HEK293 (cell line): ENCODE measurements at regions not wholly inside any gene's neighbourhood (a gene's known extent, or its start where the extent isn't known, plus 50 kb on each side); places are given as distances from the start of the nearest gene placed in this dataset.

Experiments
- CTCF ChIA-PET: fragments of 350-600 bp; formaldehyde crosslinking; extraction: SDS; loops from one replicate; lab custom pipeline; 2021; ENCODE audit warnings: antibody characterized with exemption; lab: Yijun Ruan, JAX
- POLR2A ChIA-PET: fragments of 300-600 bp; formaldehyde crosslinking; extraction: SDS; loops from one replicate; lab custom pipeline; 2020; ENCODE audit warnings: antibody characterized with exemption, inconsistent platforms; lab: Yijun Ruan, JAX
- H3K27ac ChIP-seq: fragments of 200-500 bp; sonication (Bioruptor generic); 2 replicates; pipeline ENCODE4 v1.5.1; 2014; ENCODE audit warnings: low read depth, low read length, control low read depth, inconsistent platforms; ENCODE audit errors: extremely low read depth
- H3K36me3 ChIP-seq, 2 experiments: fragments of 200-500 bp in 1 of 2; sonication (Bioruptor generic) in 1 of 2; 1 replicate in 1 of 2; 2 replicates in 1 of 2; pipeline ENCODE4 v1.5.1; 2014 to 2017; ENCODE audit warnings: inconsistent platforms in 2 of 2, low read length in 2 of 2; ENCODE audit not compliant: control insufficient read depth in 2 of 2, insufficient read depth in 1 of 2
- H3K4me1 ChIP-seq: fragments of 200-500 bp; sonication (Bioruptor generic); 2 replicates; pipeline ENCODE4 v1.5.1; 2014; ENCODE audit warnings: mild to moderate bottlenecking, low read length, inconsistent platforms; ENCODE audit not compliant: control insufficient read depth, insufficient read depth
- H3K4me3 ChIP-seq: 2 replicates; pipeline ENCODE4 v1.5.1; 2011; ENCODE audit warnings: low read depth, mild to moderate bottlenecking, control low read depth, low read length, moderate library complexity
- H3K9me3 ChIP-seq: fragments of 200-500 bp; sonication (Bioruptor generic); 2 replicates; pipeline ENCODE4 v1.5.1; 2014; ENCODE audit warnings: low read depth, low read length, inconsistent platforms; ENCODE audit not compliant: control insufficient read depth, insufficient read depth
- BCL11B ChIP-seq: fragments of 450-650 bp; formaldehyde crosslinking; IDR thresholded peaks from 2 replicates; pipeline ENCODE4 v1.5.1; 2016; ENCODE audit warnings: low read depth, missing biosample characterization, missing genetic modification characterization
- FEZF1 ChIP-seq: fragments of 450-650 bp; formaldehyde crosslinking; IDR thresholded peaks from 2 replicates; pipeline ENCODE4 v1.5.1; 2016; ENCODE audit warnings: missing biosample characterization, missing genetic modification characterization
- GFI1B ChIP-seq: fragments of 450-650 bp; formaldehyde crosslinking; IDR thresholded peaks from 2 replicates; pipeline ENCODE4 v1.5.1; 2016; ENCODE audit warnings: missing biosample characterization, missing genetic modification characterization
- GLI2 ChIP-seq: fragments of 450-650 bp; formaldehyde crosslinking; IDR thresholded peaks from 2 replicates; pipeline ENCODE4; 2017; ENCODE audit warnings: missing biosample characterization, missing genetic modification characterization, low read depth, borderline replicate concordance
- GLIS1 ChIP-seq: fragments of 450-650 bp; formaldehyde crosslinking; IDR thresholded peaks from 2 replicates; pipeline ENCODE4 v1.5.1; 2016; ENCODE audit warnings: missing biosample characterization, missing genetic modification characterization
- REPIN1 ChIP-seq: fragments of 450-650 bp; formaldehyde crosslinking; IDR thresholded peaks from 2 replicates; pipeline ENCODE4 v1.5.1; 2017; ENCODE audit warnings: missing biosample characterization, missing genetic modification characterization, low read depth
- ZFP37 ChIP-seq: fragments of 450-650 bp; formaldehyde crosslinking; IDR thresholded peaks from 2 replicates; pipeline ENCODE4 v1.5.1; 2016; ENCODE audit warnings: missing biosample characterization, missing genetic modification characterization
- ZFP69B ChIP-seq: fragments of 450-650 bp; formaldehyde crosslinking; IDR thresholded peaks from 2 replicates; pipeline ENCODE4 v1.5.1; 2016; ENCODE audit warnings: missing biosample characterization, missing genetic modification characterization
- ZNF121 ChIP-seq: fragments of 450-650 bp; formaldehyde crosslinking; IDR thresholded peaks from 2 replicates; pipeline ENCODE4 v1.5.1; 2016; ENCODE audit warnings: missing biosample characterization, missing genetic modification characterization
- ZNF133 ChIP-seq: fragments of 450-650 bp; formaldehyde crosslinking; IDR thresholded peaks from 2 replicates; pipeline ENCODE4 v1.5.1; 2016; ENCODE audit warnings: missing biosample characterization, missing genetic modification characterization
- ZNF175 ChIP-seq: fragments of 450-650 bp; formaldehyde crosslinking; IDR thresholded peaks from 2 replicates; pipeline ENCODE4 v1.5.1; 2016; ENCODE audit warnings: missing biosample characterization, missing genetic modification characterization
- ZNF530 ChIP-seq: fragments of 450-650 bp; formaldehyde crosslinking; IDR thresholded peaks from 2 replicates; pipeline ENCODE4 v1.5.1; 2016; ENCODE audit warnings: low read depth, missing biosample characterization, missing genetic modification characterization
- ZNF548 ChIP-seq: fragments of 450-650 bp; formaldehyde crosslinking; IDR thresholded peaks from 2 replicates; pipeline ENCODE4 v1.5.1; 2016; ENCODE audit warnings: missing biosample characterization, missing genetic modification characterization
- ZNF560 ChIP-seq: fragments of 450-650 bp; formaldehyde crosslinking; IDR thresholded peaks from 2 replicates; pipeline ENCODE4 v1.5.1; 2017; ENCODE audit warnings: missing biosample characterization, missing genetic modification characterization, borderline replicate concordance
- ZNF664 ChIP-seq: fragments of 450-650 bp; formaldehyde crosslinking; IDR thresholded peaks from 2 replicates; pipeline ENCODE4 v1.5.1; 2016; ENCODE audit warnings: missing biosample characterization, missing genetic modification characterization
- ZNF777 ChIP-seq: fragments of 450-650 bp; formaldehyde crosslinking; IDR thresholded peaks from 2 replicates; pipeline ENCODE4 v1.5.1; 2017; ENCODE audit warnings: missing biosample characterization, missing genetic modification characterization, borderline replicate concordance
- ZSCAN16 ChIP-seq: fragments of 450-650 bp; formaldehyde crosslinking; IDR thresholded peaks from 2 replicates; pipeline ENCODE4 v1.5.1; 2016; ENCODE audit warnings: missing biosample characterization, missing genetic modification characterization
- ZSCAN30 ChIP-seq: fragments of 450-650 bp; IDR thresholded peaks from 2 replicates; pipeline ENCODE4 v1.5.1; 2018; ENCODE audit warnings: missing biosample characterization, mild to moderate bottlenecking, missing genetic modification characterization, moderate library complexity
- TF ChIP-seq, protein P1 (sequence below): fragments of 450-650 bp; formaldehyde crosslinking; IDR thresholded peaks from 2 replicates; pipeline ENCODE4 v1.5.1; 2016; ENCODE audit warnings: missing biosample characterization, missing genetic modification characterization, borderline replicate concordance
- TF ChIP-seq, protein P2 (sequence below): fragments of 450-650 bp; formaldehyde crosslinking; IDR thresholded peaks from 2 replicates; pipeline ENCODE4 v1.5.1; 2016; ENCODE audit warnings: missing biosample characterization, missing genetic modification characterization
- TF ChIP-seq, protein P3 (sequence below): fragments of 450-650 bp; formaldehyde crosslinking; IDR thresholded peaks from 2 replicates; pipeline ENCODE4 v1.5.1; 2016; ENCODE audit warnings: missing biosample characterization, missing genetic modification characterization, borderline replicate concordance
- TF ChIP-seq, protein P4 (sequence below): fragments of 450-650 bp; formaldehyde crosslinking; IDR thresholded peaks from 2 replicates; pipeline ENCODE4 v1.5.1; 2016; ENCODE audit warnings: missing biosample characterization, missing genetic modification characterization
- TF ChIP-seq, protein P5 (sequence below): fragments of 450-650 bp; formaldehyde crosslinking; IDR thresholded peaks from 2 replicates; pipeline ENCODE4 v1.5.1; 2016; ENCODE audit warnings: missing biosample characterization, missing genetic modification characterization

DNA sequence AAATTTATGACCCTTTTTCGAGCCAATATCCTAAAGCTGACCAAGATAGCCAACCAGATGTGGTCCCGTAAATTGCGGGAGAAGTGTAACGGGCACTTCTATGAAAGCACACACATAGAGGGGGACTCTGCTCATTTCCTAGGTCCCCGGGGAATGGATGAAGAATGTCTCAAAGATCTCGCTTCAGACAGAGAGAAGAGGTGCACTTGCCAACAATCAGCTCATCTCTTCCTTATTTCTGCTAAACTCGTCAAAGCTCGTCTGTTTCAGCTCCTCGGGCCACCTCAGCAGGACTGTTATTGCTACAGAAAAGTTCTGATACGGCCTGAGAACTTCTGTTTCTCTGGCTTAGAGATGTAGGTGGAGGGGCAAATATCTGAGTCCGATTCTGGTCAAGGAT, 71.8 kb downstream of the TM2D3 start:
- CTCF ChIA-PET: interaction anchor here (0.7 to 1.4 kb wide), 2 partner anchors 27 to 60 kb away, joined by 3 to 5 read pairs; no protein-coding TSS in a partner anchor

DNA sequence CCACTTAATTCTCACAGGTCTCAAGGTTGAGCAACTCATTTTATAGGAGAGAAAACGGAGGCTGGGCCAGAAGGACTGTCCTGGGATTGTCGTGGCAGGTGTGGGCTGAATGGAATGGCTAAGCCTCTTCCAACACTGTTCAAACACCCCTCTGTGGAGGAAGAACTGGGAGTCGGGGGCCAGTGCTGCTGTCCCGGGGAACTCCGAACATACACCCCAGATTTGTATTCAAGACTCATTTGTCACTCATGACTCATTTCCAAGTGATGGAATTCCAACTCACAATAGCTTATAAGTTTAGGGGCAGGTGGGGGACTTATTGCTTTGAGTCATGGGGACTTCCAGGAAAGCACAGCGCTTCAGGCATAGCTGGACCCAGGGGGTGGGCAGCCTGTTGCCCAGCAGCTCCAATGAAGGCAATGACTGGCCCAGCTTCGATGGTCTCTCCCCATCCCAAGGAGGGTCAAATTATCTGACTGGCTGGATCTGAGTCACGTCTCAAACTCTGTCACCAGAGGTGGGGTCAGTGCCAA, 72.5 kb downstream of the TM2D3 start:
- no peak overlapping the region for H3K27ac ChIP-seq
- no peak overlapping the region for H3K4me3 ChIP-seq
- CTCF ChIA-PET: interaction anchor here (0.6 to 1.4 kb wide), 3 partner anchors 61 to 966 kb away, joined by 3 to 5 read pairs (median 4); no protein-coding TSS in a partner anchor

More for the DNA sequence above, 71.8 kb downstream of the TM2D3 start:
- Histone ChIP-seq H3K4me1 (no peaks in the 10 kb centered on the region), H3K36me3 (no peaks in the 10 kb centered on the region), H3K27ac (no peak overlapping the region), H3K4me3 (no peak overlapping the region), H3K9me3 (peaks cover 8% of the 10 kb centered on the region)
- no peak for TF ChIP-seq ZSCAN16
- TF ChIP-seq ZNF121: no peak
- TF ChIP-seq BCL11B (tag by site-specific recombination): no peak
- no peak for TF ChIP-seq GLI2 (tag by site-specific recombination)
- no peak for TF ChIP-seq GFI1B
- TF ChIP-seq ZNF777 (tag by site-specific recombination): no peak
- no peak for TF ChIP-seq ZNF530 (tag by site-specific recombination)
- no peak for TF ChIP-seq GLIS1 (tag by site-specific recombination)
- TF ChIP-seq ZNF175 (tag by site-specific recombination): no peak
- TF ChIP-seq ZSCAN30 (tag by site-specific recombination): no peak
- TF ChIP-seq, protein P1, sequence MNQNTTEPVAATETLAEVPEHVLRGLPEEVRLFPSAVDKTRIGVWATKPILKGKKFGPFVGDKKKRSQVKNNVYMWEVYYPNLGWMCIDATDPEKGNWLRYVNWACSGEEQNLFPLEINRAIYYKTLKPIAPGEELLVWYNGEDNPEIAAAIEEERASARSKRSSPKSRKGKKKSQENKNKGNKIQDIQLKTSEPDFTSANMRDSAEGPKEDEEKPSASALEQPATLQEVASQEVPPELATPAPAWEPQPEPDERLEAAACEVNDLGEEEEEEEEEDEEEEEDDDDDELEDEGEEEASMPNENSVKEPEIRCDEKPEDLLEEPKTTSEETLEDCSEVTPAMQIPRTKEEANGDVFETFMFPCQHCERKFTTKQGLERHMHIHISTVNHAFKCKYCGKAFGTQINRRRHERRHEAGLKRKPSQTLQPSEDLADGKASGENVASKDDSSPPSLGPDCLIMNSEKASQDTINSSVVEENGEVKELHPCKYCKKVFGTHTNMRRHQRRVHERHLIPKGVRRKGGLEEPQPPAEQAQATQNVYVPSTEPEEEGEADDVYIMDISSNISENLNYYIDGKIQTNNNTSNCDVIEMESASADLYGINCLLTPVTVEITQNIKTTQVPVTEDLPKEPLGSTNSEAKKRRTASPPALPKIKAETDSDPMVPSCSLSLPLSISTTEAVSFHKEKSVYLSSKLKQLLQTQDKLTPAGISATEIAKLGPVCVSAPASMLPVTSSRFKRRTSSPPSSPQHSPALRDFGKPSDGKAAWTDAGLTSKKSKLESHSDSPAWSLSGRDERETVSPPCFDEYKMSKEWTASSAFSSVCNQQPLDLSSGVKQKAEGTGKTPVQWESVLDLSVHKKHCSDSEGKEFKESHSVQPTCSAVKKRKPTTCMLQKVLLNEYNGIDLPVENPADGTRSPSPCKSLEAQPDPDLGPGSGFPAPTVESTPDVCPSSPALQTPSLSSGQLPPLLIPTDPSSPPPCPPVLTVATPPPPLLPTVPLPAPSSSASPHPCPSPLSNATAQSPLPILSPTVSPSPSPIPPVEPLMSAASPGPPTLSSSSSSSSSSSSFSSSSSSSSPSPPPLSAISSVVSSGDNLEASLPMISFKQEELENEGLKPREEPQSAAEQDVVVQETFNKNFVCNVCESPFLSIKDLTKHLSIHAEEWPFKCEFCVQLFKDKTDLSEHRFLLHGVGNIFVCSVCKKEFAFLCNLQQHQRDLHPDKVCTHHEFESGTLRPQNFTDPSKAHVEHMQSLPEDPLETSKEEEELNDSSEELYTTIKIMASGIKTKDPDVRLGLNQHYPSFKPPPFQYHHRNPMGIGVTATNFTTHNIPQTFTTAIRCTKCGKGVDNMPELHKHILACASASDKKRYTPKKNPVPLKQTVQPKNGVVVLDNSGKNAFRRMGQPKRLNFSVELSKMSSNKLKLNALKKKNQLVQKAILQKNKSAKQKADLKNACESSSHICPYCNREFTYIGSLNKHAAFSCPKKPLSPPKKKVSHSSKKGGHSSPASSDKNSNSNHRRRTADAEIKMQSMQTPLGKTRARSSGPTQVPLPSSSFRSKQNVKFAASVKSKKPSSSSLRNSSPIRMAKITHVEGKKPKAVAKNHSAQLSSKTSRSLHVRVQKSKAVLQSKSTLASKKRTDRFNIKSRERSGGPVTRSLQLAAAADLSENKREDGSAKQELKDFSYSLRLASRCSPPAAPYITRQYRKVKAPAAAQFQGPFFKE (tag by site-specific recombination): no peak
- TF ChIP-seq, protein P2, sequence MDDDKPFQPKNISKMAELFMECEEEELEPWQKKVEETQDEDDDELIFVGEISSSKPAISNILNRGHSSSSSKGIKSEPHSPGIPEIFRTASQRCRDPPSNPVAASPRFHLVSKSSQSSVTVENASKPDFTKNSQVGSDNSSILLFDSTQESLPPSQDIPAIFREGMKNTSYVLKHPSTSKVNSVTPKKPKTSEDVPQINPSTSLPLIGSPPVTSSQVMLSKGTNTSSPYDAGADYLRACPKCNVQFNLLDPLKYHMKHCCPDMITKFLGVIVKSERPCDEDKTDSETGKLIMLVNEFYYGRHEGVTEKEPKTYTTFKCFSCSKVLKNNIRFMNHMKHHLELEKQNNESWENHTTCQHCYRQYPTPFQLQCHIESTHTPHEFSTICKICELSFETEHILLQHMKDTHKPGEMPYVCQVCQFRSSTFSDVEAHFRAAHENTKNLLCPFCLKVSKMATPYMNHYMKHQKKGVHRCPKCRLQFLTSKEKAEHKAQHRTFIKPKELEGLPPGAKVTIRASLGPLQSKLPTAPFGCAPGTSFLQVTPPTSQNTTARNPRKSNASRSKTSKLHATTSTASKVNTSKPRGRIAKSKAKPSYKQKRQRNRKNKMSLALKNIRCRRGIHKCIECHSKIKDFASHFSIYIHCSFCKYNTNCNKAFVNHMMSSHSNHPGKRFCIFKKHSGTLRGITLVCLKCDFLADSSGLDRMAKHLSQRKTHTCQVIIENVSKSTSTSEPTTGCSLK (tag by site-specific recombination): no peak
- TF ChIP-seq ZNF133: no peak
- no peak for TF ChIP-seq ZFP69B (tag by site-specific recombination)
- no peak for TF ChIP-seq ZNF664 (tag by site-specific recombination)
- TF ChIP-seq ZFP37 (tag by site-specific recombination): no peak
- TF ChIP-seq, protein P3, sequence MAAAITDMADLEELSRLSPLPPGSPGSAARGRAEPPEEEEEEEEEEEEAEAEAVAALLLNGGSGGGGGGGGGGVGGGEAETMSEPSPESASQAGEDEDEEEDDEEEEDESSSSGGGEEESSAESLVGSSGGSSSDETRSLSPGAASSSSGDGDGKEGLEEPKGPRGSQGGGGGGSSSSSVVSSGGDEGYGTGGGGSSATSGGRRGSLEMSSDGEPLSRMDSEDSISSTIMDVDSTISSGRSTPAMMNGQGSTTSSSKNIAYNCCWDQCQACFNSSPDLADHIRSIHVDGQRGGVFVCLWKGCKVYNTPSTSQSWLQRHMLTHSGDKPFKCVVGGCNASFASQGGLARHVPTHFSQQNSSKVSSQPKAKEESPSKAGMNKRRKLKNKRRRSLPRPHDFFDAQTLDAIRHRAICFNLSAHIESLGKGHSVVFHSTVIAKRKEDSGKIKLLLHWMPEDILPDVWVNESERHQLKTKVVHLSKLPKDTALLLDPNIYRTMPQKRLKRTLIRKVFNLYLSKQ (tag by site-specific recombination): no peak
- POLR2A ChIA-PET: no interaction called here

More for the DNA sequence above, 72.5 kb downstream of the TM2D3 start:
- Histone ChIP-seq H3K9me3 (peaks cover 8% of the 10 kb centered on the region), H3K36me3 (no peaks in the 10 kb centered on the region), H3K4me1 (no peaks in the 10 kb centered on the region)
- POLR2A ChIA-PET: no interaction called here
- TF ChIP-seq FEZF1 (tag by site-specific recombination) (no peak), ZNF560 (tag by site-specific recombination) (no peak), ZNF548 (tag by site-specific recombination) (no peak), REPIN1 (tag by site-specific recombination) (no peak)
- TF ChIP-seq, protein P4, sequence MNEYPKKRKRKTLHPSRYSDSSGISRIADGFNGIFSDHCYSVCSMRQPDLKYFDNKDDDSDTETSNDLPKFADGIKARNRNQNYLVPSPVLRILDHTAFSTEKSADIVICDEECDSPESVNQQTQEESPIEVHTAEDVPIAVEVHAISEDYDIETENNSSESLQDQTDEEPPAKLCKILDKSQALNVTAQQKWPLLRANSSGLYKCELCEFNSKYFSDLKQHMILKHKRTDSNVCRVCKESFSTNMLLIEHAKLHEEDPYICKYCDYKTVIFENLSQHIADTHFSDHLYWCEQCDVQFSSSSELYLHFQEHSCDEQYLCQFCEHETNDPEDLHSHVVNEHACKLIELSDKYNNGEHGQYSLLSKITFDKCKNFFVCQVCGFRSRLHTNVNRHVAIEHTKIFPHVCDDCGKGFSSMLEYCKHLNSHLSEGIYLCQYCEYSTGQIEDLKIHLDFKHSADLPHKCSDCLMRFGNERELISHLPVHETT (tag by site-specific recombination): no peak
- TF ChIP-seq, protein P5, sequence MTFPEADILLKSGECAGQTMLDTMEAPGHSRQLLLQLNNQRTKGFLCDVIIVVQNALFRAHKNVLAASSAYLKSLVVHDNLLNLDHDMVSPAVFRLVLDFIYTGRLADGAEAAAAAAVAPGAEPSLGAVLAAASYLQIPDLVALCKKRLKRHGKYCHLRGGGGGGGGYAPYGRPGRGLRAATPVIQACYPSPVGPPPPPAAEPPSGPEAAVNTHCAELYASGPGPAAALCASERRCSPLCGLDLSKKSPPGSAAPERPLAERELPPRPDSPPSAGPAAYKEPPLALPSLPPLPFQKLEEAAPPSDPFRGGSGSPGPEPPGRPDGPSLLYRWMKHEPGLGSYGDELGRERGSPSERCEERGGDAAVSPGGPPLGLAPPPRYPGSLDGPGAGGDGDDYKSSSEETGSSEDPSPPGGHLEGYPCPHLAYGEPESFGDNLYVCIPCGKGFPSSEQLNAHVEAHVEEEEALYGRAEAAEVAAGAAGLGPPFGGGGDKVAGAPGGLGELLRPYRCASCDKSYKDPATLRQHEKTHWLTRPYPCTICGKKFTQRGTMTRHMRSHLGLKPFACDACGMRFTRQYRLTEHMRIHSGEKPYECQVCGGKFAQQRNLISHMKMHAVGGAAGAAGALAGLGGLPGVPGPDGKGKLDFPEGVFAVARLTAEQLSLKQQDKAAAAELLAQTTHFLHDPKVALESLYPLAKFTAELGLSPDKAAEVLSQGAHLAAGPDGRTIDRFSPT (tag by site-specific recombination): 0 out of 2 replicates have a peak, but pooled peaks have one; percentile 15
